Stimulated activated CD4-positive, alpha-beta T cell treated with anti-CD3 and anti-CD28 coated beads, TNF-alpha, amount 100 ng/mL, for 48 hours (primary cell): ENCODE measurements at regions not wholly inside any gene's neighbourhood (a gene's known extent, or its start where the extent isn't known, plus 50 kb on each side); places are given as distances from the start of the nearest gene placed in this dataset.

Source experiments
- DNase-seq, 3 donors: peaks; one replicate each; pipeline ENCODE4 v3.0.0-alpha.2; 2020; ENCODE audit warnings: low read depth in 3 of 3

DNA sequence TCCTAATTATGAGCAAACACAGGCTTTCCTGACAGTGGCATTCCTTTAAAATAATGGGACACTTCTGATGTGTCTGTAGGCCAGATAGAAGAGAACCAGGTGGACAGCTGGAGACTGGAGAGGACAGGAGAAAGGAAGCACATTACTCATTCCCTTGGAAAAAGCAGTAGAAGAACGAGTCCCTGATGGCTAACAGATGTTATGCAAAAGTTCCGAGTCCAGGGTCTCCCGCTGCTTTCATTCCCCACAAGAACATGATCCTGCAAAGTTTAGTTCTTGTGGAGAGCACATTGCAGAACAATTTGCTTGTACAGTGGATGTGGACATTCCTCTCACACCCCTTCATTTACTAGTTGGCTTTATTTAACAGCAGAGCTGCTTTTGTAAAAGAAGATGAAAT is 137.6 kb downstream of the GPAM start:
- DNase-seq = no peak

DNA sequence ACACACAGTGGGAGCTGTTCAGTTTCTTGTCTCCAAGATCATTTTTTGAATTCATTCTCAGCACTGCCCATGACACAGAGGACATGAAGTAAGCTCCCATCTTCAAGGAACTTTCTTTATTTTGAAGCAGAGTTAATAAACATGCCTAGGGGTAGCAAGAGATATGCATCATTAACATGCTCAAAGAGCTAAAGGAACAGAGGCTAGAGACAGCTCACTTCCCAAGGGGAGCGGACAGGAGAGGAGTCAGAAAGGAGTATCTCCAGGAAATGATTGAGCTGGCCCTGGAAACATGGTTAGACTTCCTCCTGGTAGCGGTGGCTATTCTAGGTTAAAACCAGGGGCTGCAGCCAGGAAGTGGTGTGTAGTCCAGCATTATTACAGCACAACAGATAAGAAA is 135.9 kb downstream of the GPAM start:
- no peak for DNase-seq

DNA sequence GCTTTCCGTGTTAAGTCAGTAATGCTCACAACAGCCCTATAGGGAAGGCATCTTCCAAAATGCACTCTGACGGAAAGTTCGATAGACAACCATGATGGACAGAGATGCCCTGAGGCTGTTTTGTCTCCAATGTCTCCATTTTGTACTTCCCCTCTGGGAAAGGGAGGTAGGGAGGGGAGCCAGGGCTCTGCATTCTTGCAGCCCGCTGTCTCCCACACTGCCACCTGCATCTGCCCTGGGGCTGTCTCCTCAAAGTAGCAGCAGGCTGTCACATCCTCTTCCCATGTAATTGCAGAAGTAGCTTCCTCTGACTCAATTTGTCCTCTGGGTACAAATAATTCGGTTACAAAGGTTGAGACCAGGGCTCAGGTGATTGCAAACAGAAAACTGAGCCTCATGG is 131.4 kb downstream of the GPAM start:
- DNase-seq = no peak

DNA sequence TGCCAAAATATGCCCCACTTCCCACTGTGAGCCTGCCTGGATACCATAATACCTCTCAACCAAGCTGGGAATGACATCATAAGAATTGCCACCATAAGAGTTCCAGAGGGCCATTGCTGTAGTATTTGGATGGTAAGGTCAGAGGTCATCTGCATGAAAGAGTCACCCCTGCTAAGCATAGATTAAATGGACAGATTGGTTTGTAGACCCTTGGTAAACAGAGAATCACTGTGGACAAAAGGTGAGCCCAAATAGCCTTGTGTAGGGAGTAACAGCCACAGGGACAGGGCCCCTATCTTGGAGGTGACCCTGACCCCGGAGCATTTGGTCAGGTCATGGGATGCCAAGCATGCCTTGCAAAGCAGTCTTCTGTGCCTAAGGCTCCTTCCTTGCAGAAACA is 129.7 kb downstream of the GPAM start:
- no peak for DNase-seq

DNA sequence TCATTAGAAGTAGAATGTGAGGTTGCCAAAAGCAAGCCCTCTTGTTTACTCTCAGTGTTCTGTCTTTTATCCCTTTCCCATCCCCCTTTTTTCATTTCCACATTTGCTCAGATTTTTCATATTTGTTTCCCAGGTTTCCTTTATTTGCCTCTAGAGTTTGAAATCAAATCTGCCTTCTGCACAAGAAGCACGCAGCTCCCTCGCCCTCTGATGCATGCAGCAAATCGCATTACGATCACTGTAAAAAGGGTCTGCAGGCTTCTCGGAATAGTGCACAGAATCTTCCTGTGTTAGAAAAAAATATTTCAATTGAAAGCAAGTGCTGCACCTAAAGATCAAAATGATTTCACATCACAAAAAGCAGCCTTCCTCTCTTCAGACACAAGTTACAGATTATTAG is 129.0 kb downstream of the GPAM start:
- DNase-seq = no peak

DNA sequence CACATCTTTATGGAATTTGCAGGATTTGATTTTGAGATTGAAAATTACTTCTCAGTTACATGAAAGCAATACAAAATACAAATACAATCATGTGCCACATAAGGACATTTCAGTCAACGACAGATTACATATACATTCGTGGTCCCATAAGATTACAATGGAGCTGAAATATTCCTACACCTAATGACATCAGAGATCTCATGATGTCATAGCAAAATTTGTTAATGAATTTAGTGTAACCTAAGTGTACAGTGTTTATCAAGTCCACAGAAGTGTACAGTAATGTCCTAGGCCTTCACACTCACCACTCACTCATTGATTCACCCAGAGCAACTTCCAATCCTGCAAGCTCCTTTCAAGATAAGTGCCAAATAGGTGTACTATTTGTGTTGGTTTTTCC is 126.5 kb downstream of the GPAM start:
- DNase-seq = no peak

DNA sequence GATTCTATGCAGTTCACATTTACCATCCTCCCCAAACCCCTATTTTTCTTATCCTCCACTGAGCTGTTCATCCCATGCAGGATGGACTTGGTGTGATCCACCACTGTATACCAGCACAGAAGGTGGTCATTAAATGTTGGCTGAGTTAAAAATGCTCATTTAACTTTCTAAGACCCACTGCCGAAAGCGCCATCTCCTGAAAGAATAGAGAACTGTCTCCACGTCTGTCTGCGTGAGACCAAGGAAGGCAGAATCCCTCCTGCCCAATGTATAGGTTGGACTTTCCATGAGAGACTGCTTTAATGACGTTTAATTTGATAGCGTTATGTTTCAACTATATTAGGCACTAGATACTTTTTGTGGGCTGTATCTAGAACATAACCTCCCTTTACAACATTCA is 124.3 kb downstream of the GPAM start:
- no peak for DNase-seq

DNA sequence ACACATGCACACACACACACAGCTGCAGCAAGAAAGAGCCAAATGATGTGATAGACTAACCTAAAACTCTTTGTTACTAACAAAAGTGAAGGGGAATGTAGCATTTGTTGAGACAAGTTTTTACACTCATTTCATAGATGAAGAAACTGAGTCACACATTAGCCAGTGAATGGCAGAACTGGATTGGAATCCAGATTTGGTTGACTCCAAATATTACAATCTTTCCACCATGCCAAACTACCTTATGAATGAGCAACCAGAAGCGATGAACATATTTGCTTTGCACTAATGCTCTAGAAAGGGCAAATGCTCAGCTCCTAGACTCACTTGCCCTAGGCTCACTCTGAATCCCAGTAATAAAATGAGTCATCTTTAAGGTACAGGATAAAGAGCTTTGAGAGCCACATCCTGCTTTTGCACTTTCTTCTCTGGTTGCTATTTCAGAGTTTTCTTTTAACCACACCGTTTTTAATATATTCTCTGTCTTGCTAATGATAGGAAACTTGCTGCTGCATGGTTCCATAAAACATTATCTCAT is 111.9 kb downstream of the GPAM start:
- DNase-seq = no peak

DNA sequence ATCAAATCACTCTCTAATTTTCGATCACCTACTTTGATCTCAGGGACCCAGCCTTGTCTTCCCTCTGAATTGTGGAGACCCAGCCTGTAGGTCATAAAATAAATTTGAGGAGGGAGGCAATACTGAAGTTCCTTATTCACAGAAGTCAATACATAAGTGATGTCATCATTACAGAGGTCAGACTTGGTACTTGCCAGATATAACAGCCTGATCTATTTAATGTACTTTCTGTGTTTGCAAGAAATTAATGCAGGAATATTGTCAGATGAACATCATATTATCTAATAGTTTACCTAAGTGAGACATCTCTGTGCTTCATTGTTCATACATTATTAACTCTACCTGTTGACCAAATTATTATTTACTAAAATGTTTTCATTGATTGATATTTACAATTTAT is 105.6 kb downstream of the GPAM start:
- no peak for DNase-seq

DNA sequence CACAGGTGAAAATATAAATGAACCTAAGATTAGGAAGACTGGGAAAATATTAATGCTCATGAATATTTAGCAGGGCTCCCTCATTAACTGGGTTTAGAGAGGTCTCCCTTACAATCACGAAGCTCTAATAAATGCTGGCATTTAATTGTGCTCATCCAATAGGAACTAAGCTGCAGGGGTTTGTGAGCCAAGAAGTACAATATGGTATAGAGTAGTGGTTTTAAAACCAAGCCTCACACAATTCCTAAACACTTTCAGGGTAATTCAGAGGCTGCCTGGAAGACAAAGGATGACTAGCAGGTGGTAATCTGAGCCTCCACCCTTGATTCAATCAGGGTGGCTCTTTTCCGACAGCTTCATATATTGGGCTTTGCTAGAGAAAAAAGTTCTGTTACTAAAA is 103.3 kb downstream of the GPAM start:
- DNase-seq = no peak

DNA sequence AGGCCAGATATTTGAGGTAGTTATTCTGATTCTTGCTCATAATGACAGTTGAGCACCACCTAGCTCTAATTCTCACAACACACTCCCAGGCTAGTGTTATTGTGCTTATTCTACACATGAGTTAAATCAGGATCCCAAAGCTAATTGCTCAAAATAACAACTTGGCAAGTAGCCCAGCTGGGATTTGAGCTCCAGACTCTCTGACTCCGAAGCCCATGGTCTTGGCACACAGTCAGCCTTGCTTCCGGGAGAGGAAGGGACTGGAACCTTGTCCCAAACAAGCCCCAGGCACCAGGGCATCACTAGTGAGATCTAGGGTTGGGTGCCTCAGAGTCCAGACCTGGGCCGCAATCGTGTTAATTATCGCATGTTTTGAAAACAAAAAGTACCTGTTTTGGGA is 101.4 kb downstream of the GPAM start:
- no peak for DNase-seq

DNA sequence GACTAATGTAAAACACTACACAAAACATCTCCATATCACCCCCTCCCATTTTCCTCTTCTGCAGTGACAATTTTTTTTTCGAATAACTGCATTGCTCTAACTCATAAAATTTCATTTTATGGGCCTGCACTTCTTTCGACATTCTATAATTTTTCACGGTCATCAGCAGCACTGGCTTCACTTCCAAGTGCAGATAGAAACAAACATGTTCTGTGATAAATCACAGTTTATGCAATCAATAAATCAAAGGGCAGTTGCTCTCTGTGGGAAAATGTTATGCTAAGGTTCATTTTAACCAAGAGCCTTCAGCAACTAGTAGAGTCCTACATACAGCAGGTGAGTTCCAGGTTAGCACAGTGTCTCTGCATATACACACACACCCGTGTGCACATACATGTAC is 100.1 kb downstream of the GPAM start:
- no peak for DNase-seq

DNA sequence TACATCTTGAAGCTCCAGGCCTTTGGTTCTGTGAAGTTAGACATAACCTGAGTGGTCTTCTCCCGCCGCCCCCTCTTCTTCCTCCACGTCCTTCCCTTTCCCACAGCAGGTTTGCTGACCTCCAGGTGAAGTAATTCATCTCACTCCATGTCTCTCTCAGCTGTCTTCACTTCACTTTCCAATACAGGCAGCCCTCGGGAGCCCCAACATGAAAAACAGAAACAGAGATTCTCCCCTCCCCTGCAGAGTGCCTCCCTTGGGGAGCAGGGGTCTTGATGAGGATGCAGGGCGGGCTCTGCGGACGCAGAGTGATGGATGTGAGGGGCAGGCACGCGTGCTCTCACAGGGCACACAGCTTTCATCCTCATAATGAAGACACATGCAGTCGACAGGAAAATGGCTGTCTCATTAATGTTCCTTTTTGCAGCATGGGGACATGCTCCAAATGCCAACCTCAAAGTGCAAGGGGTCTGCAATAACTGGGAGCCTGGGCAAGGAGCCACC is 95.6 kb downstream of the GPAM start:
- DNase-seq = no peak

DNA sequence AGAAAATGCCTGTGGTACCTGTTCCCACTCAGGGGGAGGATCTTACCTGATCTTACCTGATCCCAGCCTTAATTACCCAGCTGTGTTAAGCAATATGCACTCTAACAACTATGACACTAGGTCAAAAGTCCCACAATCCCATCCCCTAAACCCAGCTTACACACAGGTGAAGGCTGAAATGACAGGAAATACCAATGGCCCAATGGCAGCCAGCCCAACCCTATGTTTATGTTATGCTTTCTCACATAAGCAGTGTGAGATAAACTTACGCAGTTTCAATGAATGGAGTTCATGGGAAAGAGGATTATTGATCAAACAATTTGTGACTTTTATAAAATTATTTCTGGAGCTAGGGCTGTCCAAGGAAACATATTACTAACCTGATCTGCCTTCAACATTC is 91.9 kb downstream of the GPAM start:
- no peak for DNase-seq

DNA sequence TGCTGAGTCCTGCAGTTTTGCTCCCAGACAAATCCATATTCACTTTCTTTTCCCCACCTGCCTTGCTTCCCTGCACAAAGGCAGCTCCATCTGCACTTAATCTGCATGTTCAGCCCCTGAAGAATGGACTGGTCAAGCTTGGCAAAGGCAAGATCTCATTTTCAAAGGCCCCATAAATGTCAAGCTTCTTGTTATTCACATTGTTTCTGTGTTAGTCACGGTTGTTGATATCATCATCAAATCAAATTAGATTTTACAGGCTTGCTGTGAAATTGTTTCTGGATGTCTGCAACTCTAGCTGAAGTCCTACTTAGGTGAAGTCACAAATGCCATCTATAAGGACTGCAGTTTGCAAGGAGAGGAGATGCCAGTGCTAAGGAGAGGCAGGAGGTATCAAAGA is 91.0 kb downstream of the GPAM start:
- DNase-seq = no peak

DNA sequence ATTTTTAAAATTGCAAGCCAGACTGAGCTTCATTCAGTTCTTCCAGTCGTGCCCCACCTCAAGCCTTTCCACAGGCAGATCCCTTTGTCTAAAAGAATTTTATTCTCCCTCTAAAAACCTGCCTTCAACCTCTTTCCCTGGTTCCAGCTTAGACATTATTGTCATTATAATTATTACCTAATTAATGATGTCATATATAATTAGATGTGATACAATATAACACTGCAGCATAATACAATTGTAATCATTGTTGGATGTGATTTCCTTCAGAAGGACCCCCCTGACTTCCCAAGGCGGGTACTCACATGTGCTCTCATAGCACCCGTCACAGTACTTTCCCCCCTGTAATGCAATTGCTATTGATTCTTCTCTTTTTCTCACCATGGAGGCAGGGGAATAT is 88.6 kb downstream of the GPAM start:
- no peak for DNase-seq

DNA sequence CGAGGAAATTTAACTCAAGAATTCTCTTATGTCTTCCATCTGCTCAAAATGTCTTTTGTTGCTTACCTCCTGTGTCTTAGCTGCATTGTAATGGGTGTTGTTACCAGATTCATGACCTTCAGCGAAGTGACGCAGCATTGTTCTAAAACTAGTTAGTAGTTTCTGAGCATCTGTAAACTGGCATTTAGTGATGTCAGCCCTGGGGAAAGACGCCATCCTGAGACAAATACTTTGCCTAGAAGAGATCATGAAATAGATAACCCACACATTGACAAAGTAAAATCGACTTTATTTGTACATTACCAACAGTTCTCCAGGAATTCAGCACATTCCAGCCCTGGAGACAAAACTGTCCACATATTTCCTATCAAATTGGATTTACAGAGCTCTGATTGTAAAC is 87.8 kb downstream of the GPAM start:
- no peak for DNase-seq

DNA sequence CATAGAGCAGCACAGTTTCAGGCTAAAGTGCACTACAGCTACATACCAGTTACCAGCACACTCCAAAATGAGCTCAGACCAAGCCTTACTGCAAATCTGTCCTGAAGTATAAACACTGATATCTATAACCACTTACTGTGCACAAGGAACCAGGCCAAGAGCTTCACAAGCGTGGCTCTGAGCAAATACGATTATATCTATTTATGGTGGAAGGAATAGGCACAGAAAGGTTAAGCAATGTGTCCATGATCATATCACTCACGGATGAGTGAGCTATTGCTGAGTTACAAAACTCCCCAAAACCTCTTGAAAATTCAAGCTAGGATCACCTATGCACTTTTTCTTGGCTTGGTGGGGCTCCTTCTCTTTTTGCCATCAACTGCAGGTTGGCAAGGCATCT is 84.9 kb downstream of the GPAM start:
- no peak for DNase-seq
